ENCODE measurements at regions not wholly inside any gene's neighbourhood (a gene's known extent, or its start where the extent isn't known, plus 50 kb on each side); places are given as distances from the start of the nearest gene placed in this dataset.

- Histone ChIP-seq H3K4me1 (no peaks in the 10 kb centered on the region), H3K27ac (no peak overlapping the region), H3K27me3 (no peaks in the 10 kb centered on the region), H3K36me3 (no peaks in the 10 kb centered on the region), H3K9me3 (no peaks in the 10 kb centered on the region), H3K4me3 (no peak overlapping the region)
- TF ChIP-seq POLR2A (IDR thresholded peaks at IDR 0.05) (no peak), CTCF (IDR thresholded peaks at IDR 0.05) (no peak), POLR2AphosphoS5 (IDR thresholded peaks at IDR 0.05) (no peak)
- no peak for DNase-seq (ENCODE audit: low spot score in 2 of 2)
- intact Hi-C loops (cut with DNase I; ENCODE audit: low total_unique reads), result no loop called here
Observed at GRCh38 chr4:24164054-24164693, 274.3 kb upstream of the PPARGC1A start.

GRCh38 chr4:24163314-24163713, 273.5 kb upstream of the PPARGC1A start:
- no peak for TF ChIP-seq POLR2A (IDR thresholded peaks at IDR 0.05)
- TF ChIP-seq POLR2AphosphoS5 (IDR thresholded peaks at IDR 0.05), result no peak
- no peak for TF ChIP-seq CTCF (IDR thresholded peaks at IDR 0.05)
- no peaks in the 10 kb centered on the region for H3K27me3 ChIP-seq
- H3K27ac ChIP-seq, result no peak overlapping the region
- no peaks in the 10 kb centered on the region for H3K4me1 ChIP-seq
- H3K4me3 ChIP-seq, result no peak overlapping the region
- intact Hi-C loops (cut with DNase I; ENCODE audit: low total_unique reads), result no loop called here
- no peak for DNase-seq (ENCODE audit: low spot score in 2 of 2)
- no peaks in the 10 kb centered on the region for H3K9me3 ChIP-seq
- no peaks in the 10 kb centered on the region for H3K36me3 ChIP-seq

- Histone ChIP-seq H3K27me3 (no peaks in the 10 kb centered on the region), H3K4me3 (no peak overlapping the region), H3K9me3 (no peaks in the 10 kb centered on the region), H3K36me3 (no peaks in the 10 kb centered on the region), H3K27ac (no peak overlapping the region), H3K4me1 (no peaks in the 10 kb centered on the region)
- TF ChIP-seq POLR2A (IDR thresholded peaks at IDR 0.05) (no peak), POLR2AphosphoS5 (IDR thresholded peaks at IDR 0.05) (no peak), CTCF (IDR thresholded peaks at IDR 0.05) (no peak)
- intact Hi-C loops (cut with DNase I; ENCODE audit: low total_unique reads), result no loop called here
- DNase-seq (ENCODE audit: low spot score in 2 of 2), result no peak
Observed at GRCh38 chr4:24160358-24160757, 270.5 kb upstream of the PPARGC1A start.

GRCh38 chr4:24158031-24158430, 268.2 kb upstream of the PPARGC1A start:
- no peaks in the 10 kb centered on the region for H3K9me3 ChIP-seq
- H3K4me3 ChIP-seq, result no peak overlapping the region
- no peaks in the 10 kb centered on the region for H3K36me3 ChIP-seq
- no peak overlapping the region for H3K27ac ChIP-seq
- intact Hi-C loops (cut with DNase I; ENCODE audit: low total_unique reads), result no loop called here
- no peaks in the 10 kb centered on the region for H3K4me1 ChIP-seq
- no peak for DNase-seq (ENCODE audit: low spot score in 2 of 2)
- no peak for TF ChIP-seq POLR2AphosphoS5 (IDR thresholded peaks at IDR 0.05)
- no peak for TF ChIP-seq POLR2A (IDR thresholded peaks at IDR 0.05)
- TF ChIP-seq CTCF (IDR thresholded peaks at IDR 0.05), result no peak
- no peaks in the 10 kb centered on the region for H3K27me3 ChIP-seq

GRCh38 chr4:24150034-24150433, 260.2 kb upstream of the PPARGC1A start:
- intact Hi-C loops (cut with DNase I; ENCODE audit: low total_unique reads), result no loop called here
- H3K9me3 ChIP-seq, result no peaks in the 10 kb centered on the region
- H3K27me3 ChIP-seq, result no peaks in the 10 kb centered on the region
- H3K27ac ChIP-seq, result no peak overlapping the region
- no peak for DNase-seq (ENCODE audit: low spot score in 2 of 2)
- no peaks in the 10 kb centered on the region for H3K36me3 ChIP-seq
- no peak overlapping the region for H3K4me3 ChIP-seq
- TF ChIP-seq POLR2AphosphoS5 (IDR thresholded peaks at IDR 0.05), result no peak
- TF ChIP-seq CTCF (IDR thresholded peaks at IDR 0.05), result no peak
- TF ChIP-seq POLR2A (IDR thresholded peaks at IDR 0.05), result no peak
- no peaks in the 10 kb centered on the region for H3K4me1 ChIP-seq
